PC-9 (cell line): ENCODE measurements at regions not wholly inside any gene's neighbourhood (a gene's known extent, or its start where the extent isn't known, plus 50 kb on each side); places are given as distances from the start of the nearest gene placed in this dataset.

Experiments used
- CTCF ChIP-seq: fragments of 200-600 bp; sonication (generic); conservative IDR thresholded peaks from 2 replicates; pipeline ENCODE4 v1.6.1; 2017; ENCODE audit warnings: mixed run types, antibody characterized with exemption, mild to moderate bottlenecking, moderate library complexity
- EZH2 ChIP-seq: fragments of 200-600 bp; sonication (generic); IDR thresholded peaks from 2 replicates; pipeline ENCODE4 v1.8.0; 2017; ENCODE audit warnings: antibody characterized with exemption, low read depth

- TF ChIP-seq CTCF (no peak), EZH2 (no peak)
Measured at GRCh38 chrX:128309311-128309710, 257.1 kb upstream of the ACTRT1 start.
